H1 (cell line): ENCODE measurements at regions not wholly inside any gene's neighbourhood (a gene's known extent, or its start where the extent isn't known, plus 50 kb on each side); places are given as distances from the start of the nearest gene placed in this dataset.

Experiments used
- CTCF ChIA-PET: fragments of 300-600 bp; sonication (Branson Sonifier 250); formaldehyde crosslinking; loops from one replicate; lab custom pipeline; 2021; ENCODE audit not compliant: partially characterized antibody; lab: Charles Lee
- POLR2A ChIA-PET: fragments of 300-600 bp; sonication (Branson Sonifier 250); formaldehyde crosslinking; loops from one replicate; lab custom pipeline; 2021; ENCODE audit warnings: inconsistent platforms; ENCODE audit not compliant: partially characterized antibody; lab: Charles Lee
- DNase-seq, 2 experiments: peaks; one replicate each; pipeline versions ENCODE4 v3.0.0 to v3.0.0-alpha.2; 2010 to 2022; ENCODE audit warnings: low spot score in 2 of 2, low read depth in 1 of 2, mixed read lengths in 1 of 2
- FAIRE-seq: peaks from 2 replicates; lab custom pipeline; 2011; peaks lifted over from hg19 to GRCh38; lab: Jason Lieb, UNC
- H2AFZ ChIP-seq: 2 replicates; pipeline ENCODE4 v1.8.1; 2012; ENCODE audit warnings: low read length, inconsistent platforms
- H2AK5ac ChIP-seq: 2 replicates; pipeline ENCODE4 v1.6.1; 2013; ENCODE audit warnings: low read depth, low read length
- H2BK120ac ChIP-seq: replicated peaks from 2 replicates; pipeline ENCODE3; 2013; ENCODE audit warnings: low read depth, low read length, inconsistent platforms
- H2BK12ac ChIP-seq: 2 replicates; pipeline ENCODE4 v1.6.1; 2013; ENCODE audit warnings: low read depth, low read length
- H2BK15ac ChIP-seq: 2 replicates; pipeline ENCODE4 v1.6.1; 2013; ENCODE audit warnings: low read length
- H2BK20ac ChIP-seq: 2 replicates; pipeline ENCODE4 v1.6.1; 2013; ENCODE audit warnings: low read length
- H2BK5ac ChIP-seq: 2 replicates; pipeline ENCODE4 v1.6.1; 2013; ENCODE audit warnings: low read depth, low read length
- H3K14ac ChIP-seq: 2 replicates; pipeline ENCODE4 v1.6.1; 2013; ENCODE audit warnings: inconsistent platforms; ENCODE audit not compliant: insufficient read length
- H3K18ac ChIP-seq: 2 replicates; pipeline ENCODE4 v1.6.1; 2013; ENCODE audit warnings: low read length; ENCODE audit errors: extremely low read depth
- H3K23ac ChIP-seq: 2 replicates; pipeline ENCODE4 v1.6.1; 2013; ENCODE audit warnings: inconsistent platforms; ENCODE audit not compliant: insufficient read length
- H3K23me2 ChIP-seq: 2 replicates; pipeline ENCODE4 v1.6.1; 2013; ENCODE audit warnings: low read depth, low read length
- H3K27ac ChIP-seq: 2 replicates; pipeline ENCODE4 v1.6.1; 2011; ENCODE audit warnings: low read depth, low read length, inconsistent platforms
- H3K27me3 ChIP-seq, 4 experiments: replicated peaks in 1 of 4; 1 replicate in 1 of 4; 2 replicates in 3 of 4; pipeline versions ENCODE4 v1.6.1 to v1.8.1; 2011 to 2013; ENCODE audit warnings: low read length in 3 of 4, mild to moderate bottlenecking in 3 of 4, inconsistent platforms in 2 of 4, mixed read lengths in 2 of 4, moderate library complexity in 1 of 4; ENCODE audit not compliant: control insufficient read depth in 3 of 4, insufficient read depth in 3 of 4; ENCODE audit errors: extremely low read depth in 1 of 4
- H3K36me3 ChIP-seq, 4 experiments: 2 replicates each; pipeline versions ENCODE4 v1.6.1 to v1.8.1; 2011 to 2013; ENCODE audit warnings: mild to moderate bottlenecking in 4 of 4, low read length in 3 of 4, moderate library complexity in 2 of 4, control low read depth in 1 of 4, inconsistent platforms in 1 of 4; ENCODE audit not compliant: insufficient read depth in 4 of 4, control insufficient read depth in 2 of 4
- H3K4ac ChIP-seq: replicated peaks from 2 replicates; pipeline ENCODE3; 2013; ENCODE audit warnings: low read length, low read depth, mixed read lengths, inconsistent platforms; ENCODE audit not compliant: insufficient read length
- H3K4me1 ChIP-seq, 4 experiments: replicated peaks in 1 of 4; 1 replicate in 1 of 4; 2 replicates in 3 of 4; pipeline versions ENCODE4 v1.6.1 to v1.8.1; 2011 to 2013; ENCODE audit warnings: low read length in 3 of 4, inconsistent platforms in 2 of 4, mixed read lengths in 1 of 4; ENCODE audit not compliant: insufficient read depth in 4 of 4, control insufficient read depth in 3 of 4
- H3K4me2 ChIP-seq, 2 experiments: 2 replicates each; pipeline versions ENCODE4 v1.6.1 to v1.8.1; 2011 to 2013; ENCODE audit warnings: low read depth in 2 of 2, low read length in 2 of 2, control low read depth in 1 of 2, inconsistent platforms in 1 of 2, mild to moderate bottlenecking in 1 of 2; ENCODE audit not compliant: insufficient read depth in 1 of 2
- H3K4me3 ChIP-seq, 4 experiments: fragments of 200-600, 300-600 bp in 1 of 4; sonication (generic), shearing (Covaris generic), sonication (Bioruptor Twin) in 1 of 4; 2 replicates each; pipeline versions ENCODE4 v1.5.1 to v1.8.1; 2011 to 2016; ENCODE audit warnings: low read length in 4 of 4, low read depth in 3 of 4, control low read depth in 2 of 4, inconsistent platforms in 2 of 4, mild to moderate bottlenecking in 2 of 4, mixed read lengths in 1 of 4, moderate library complexity in 1 of 4; ENCODE audit not compliant: insufficient read depth in 2 of 4; ENCODE audit errors: extremely low read depth in 1 of 4
- H3K56ac ChIP-seq: replicated peaks from 2 replicates; pipeline ENCODE3; 2013; ENCODE audit warnings: low read depth, mild to moderate bottlenecking, mixed read lengths, low read length, inconsistent platforms; ENCODE audit not compliant: insufficient read length
- H3K79me1 ChIP-seq: 2 replicates; pipeline ENCODE4 v1.6.1; 2013; ENCODE audit warnings: low read depth, low read length, control low read depth
- H3K79me2 ChIP-seq, 2 experiments: 2 replicates each; pipeline versions ENCODE4 v1.6.1 to v1.8.1; 2012 to 2013; ENCODE audit warnings: low read length in 2 of 2, mild to moderate bottlenecking in 2 of 2, inconsistent platforms in 1 of 2; ENCODE audit not compliant: insufficient read depth in 2 of 2, control insufficient read depth in 1 of 2
- H3K9ac ChIP-seq, 4 experiments: replicated peaks in 1 of 4; 1 replicate in 1 of 4; 2 replicates in 3 of 4; pipeline versions ENCODE4 v1.6.1 to v1.8.1; 2011 to 2013; ENCODE audit warnings: low read depth in 3 of 4, low read length in 3 of 4, control low read depth in 2 of 4, mild to moderate bottlenecking in 2 of 4, moderate library complexity in 2 of 4, inconsistent platforms in 1 of 4; ENCODE audit errors: extremely low read depth in 1 of 4
- H3K9me3 ChIP-seq, 2 experiments: 2 replicates each; pipeline versions ENCODE4 v1.6.1 to v1.8.1; 2012 to 2013; ENCODE audit warnings: mild to moderate bottlenecking in 2 of 2, moderate library complexity in 2 of 2, control low read depth in 1 of 2, inconsistent platforms in 1 of 2, low read depth in 1 of 2, low read length in 1 of 2, mixed read lengths in 1 of 2; ENCODE audit not compliant: insufficient read depth in 2 of 2
- H4K20me1 ChIP-seq, 2 experiments: replicated peaks in 1 of 2; 2 replicates each; pipeline versions ENCODE3 to v1.8.1; 2011 to 2013; ENCODE audit warnings: inconsistent platforms in 2 of 2, low read length in 2 of 2, mild to moderate bottlenecking in 1 of 2; ENCODE audit not compliant: insufficient read depth in 2 of 2, control insufficient read depth in 1 of 2
- H4K5ac ChIP-seq: 2 replicates; pipeline ENCODE4 v1.6.1; 2013; ENCODE audit warnings: low read length, low read depth, mixed read lengths, inconsistent platforms; ENCODE audit not compliant: insufficient read length
- H4K8ac ChIP-seq: 2 replicates; pipeline ENCODE4 v1.8.0; 2013; ENCODE audit warnings: mild to moderate bottlenecking, moderate library complexity, low read length, inconsistent platforms; ENCODE audit not compliant: insufficient read depth; ENCODE audit errors: extremely low read depth
- H4K91ac ChIP-seq: replicated peaks from 2 replicates; pipeline ENCODE3; 2013; ENCODE audit warnings: low read length, mixed read lengths, inconsistent platforms; ENCODE audit not compliant: insufficient read length
- ATF3 ChIP-seq: IDR thresholded peaks from 2 replicates; pipeline ENCODE4 v1.6.1; 2011; ENCODE audit warnings: low read depth, mild to moderate bottlenecking, low read length; ENCODE audit not compliant: insufficient read depth
- CBX8 ChIP-seq: fragments of 300-800, 300-1000 bp; sonication (generic); IDR thresholded peaks from 2 replicates; pipeline ENCODE4 v1.7.1; 2016; ENCODE audit warnings: low read depth, low read length, borderline replicate concordance
- CEBPB ChIP-seq: IDR thresholded peaks from 2 replicates; pipeline ENCODE4 v1.6.1; 2012; ENCODE audit warnings: low read depth, low read length
- EGR1 ChIP-seq: IDR thresholded peaks from 2 replicates; pipeline ENCODE4 v1.6.1; 2011; ENCODE audit warnings: low read depth, low read length, borderline replicate concordance
- EP300 ChIP-seq, 2 experiments: IDR thresholded peaks; 1 replicate in 1 of 2; 2 replicates in 1 of 2; pipeline ENCODE4 v1.6.1; 2011 to 2012; ENCODE audit warnings: low read depth in 2 of 2, low read length in 2 of 2, mild to moderate bottlenecking in 2 of 2, borderline replicate concordance in 1 of 2, inconsistent platforms in 1 of 2, moderate library complexity in 1 of 2
- KDM1A ChIP-seq: fragments of 200-600, 300-600 bp; sonication (generic); IDR thresholded peaks from 2 replicates; pipeline ENCODE4 v1.7.1; 2016; ENCODE audit warnings: mild to moderate bottlenecking, low read length, borderline replicate concordance
- KDM4A ChIP-seq: IDR thresholded peaks from one replicate; pipeline ENCODE4 v1.7.1; 2012; ENCODE audit warnings: low read depth, mild to moderate bottlenecking, moderate library complexity, low read length, inconsistent platforms; ENCODE audit not compliant: severe bottlenecking
- KDM5A ChIP-seq: fragments of 200-600 bp; IDR thresholded peaks from 2 replicates; pipeline ENCODE4 v1.7.1; 2012; ENCODE audit warnings: mild to moderate bottlenecking, low read length, inconsistent platforms, mixed read lengths
- NANOG ChIP-seq: IDR thresholded peaks from 2 replicates; pipeline ENCODE4 v1.6.1; 2011; ENCODE audit warnings: low read length, low read depth, mild to moderate bottlenecking, inconsistent platforms; ENCODE audit not compliant: insufficient read depth, poor library complexity, severe bottlenecking
- POLR2AphosphoS5 ChIP-seq: IDR thresholded peaks from 2 replicates; pipeline ENCODE4 v1.6.1; 2011; ENCODE audit warnings: low read depth, low read length
- RFX5 ChIP-seq: IDR thresholded peaks from 2 replicates; pipeline ENCODE4 v1.6.1; 2011; ENCODE audit warnings: low read depth, low read length, improper control_type of control experiment, borderline replicate concordance
- SIRT6 ChIP-seq: IDR thresholded peaks from one replicate; pipeline ENCODE4 v1.7.1; 2012; ENCODE audit warnings: low read length, inconsistent platforms
- SIX5 ChIP-seq: IDR thresholded peaks from 2 replicates; pipeline ENCODE4 v1.6.1; 2011; ENCODE audit warnings: mild to moderate bottlenecking, low read depth, low read length
- TBP ChIP-seq: IDR thresholded peaks from 2 replicates; pipeline ENCODE4 v1.6.1; 2011; ENCODE audit warnings: low read depth, low read length, improper control_type of control experiment
- TEAD4 ChIP-seq: IDR thresholded peaks from 2 replicates; pipeline ENCODE4 v1.6.1; 2012; ENCODE audit warnings: low read depth, low read length, inconsistent platforms, mixed read lengths
- WGBS, 2 experiments: shearing (Covaris generic) in 1 of 2; methylation state at CpG; one replicate each; pipeline versions ENCODE4 v1.1.6 to v1.1.7; 2013 to 2015; ENCODE audit warnings: low lambda C conversion rate in 2 of 2, mixed read lengths in 2 of 2, inconsistent platforms in 1 of 2, low coverage in 1 of 2, missing lambda C conversion rate in 1 of 2; ENCODE audit not compliant: insufficient replicate concordance in 2 of 2, insufficient coverage in 1 of 2, insufficient read length in 1 of 2; ENCODE audit errors: extremely low coverage in 1 of 2, missing lambda C conversion rate in 1 of 2; 5-methylcytosine and 5-hydroxymethylcytosine counted together

DNA sequence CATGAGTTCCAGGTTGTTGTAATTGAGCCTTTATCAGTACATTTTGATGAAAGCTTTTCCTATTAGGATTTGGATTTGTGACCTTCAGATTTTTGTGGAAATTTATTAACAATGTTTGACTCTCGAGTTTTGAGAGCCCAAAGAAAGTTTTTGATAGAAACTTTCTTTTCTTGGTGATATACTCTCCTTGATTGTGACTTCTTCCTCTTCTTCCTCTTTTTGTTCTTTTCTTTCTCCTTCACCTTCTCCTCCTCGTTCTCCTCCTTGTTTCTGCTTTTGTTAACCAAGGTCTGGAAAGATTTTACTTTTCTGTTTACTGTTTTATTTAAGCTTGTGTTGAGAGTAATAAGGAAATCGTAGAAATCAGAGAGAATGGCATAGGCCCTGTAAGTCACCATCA, 182.4 kb downstream of the TRIM27 start:
- no peak for FAIRE-seq
- WGBS, 2 experiments: 81% methylated on average over 3 of the region's 3 CpGs; no CpG with 5 or more reads in 1 of the 2 experiments
- Histone ChIP-seq H3K36me3 (no peaks in the 10 kb centered on the region), H2AK5ac (no peak overlapping the region), H4K5ac (no peak overlapping the region), H3K27me3 (peaks cover 1 to 52% (median 32%) of the 10 kb centered on the region in 4 experiments), H3K18ac (no peak overlapping the region), H2BK5ac (no peak overlapping the region), H2BK120ac (no peak overlapping the region), H4K20me1 (no peaks in the 10 kb centered on the region), H3K4me2 (no peak overlapping the region), H4K8ac (no peak overlapping the region), H2BK15ac (no peak overlapping the region), H3K4me3 (no peak overlapping the region), H3K4ac (no peak overlapping the region), H3K79me2 (no peaks in the 10 kb centered on the region), H3K23ac (no peak overlapping the region), H2BK20ac (no peak overlapping the region), H3K79me1 (no peaks in the 10 kb centered on the region), H3K14ac (no peak overlapping the region), H4K91ac (no peak overlapping the region), H3K27ac (no peak overlapping the region), H3K56ac (no peak overlapping the region), H3K9ac (no peak overlapping the region), H3K4me1 (peaks cover 0 to 3% (median 2%) of the 10 kb centered on the region in 4 experiments; a peak in 2 of 7 replicates), H3K23me2 (peaks cover 12% of the 10 kb centered on the region), H2AFZ (no peak overlapping the region), H3K9me3 (no peaks in the 10 kb centered on the region), H2BK12ac (no peak overlapping the region)
- DNase-seq: no peak
- ChIA-PET POLR2A (interaction anchor here (0.6 kb wide), 1 partner anchor 222 kb away, joined by 3 read pairs; no protein-coding TSS in a partner anchor), CTCF (interaction anchor here (1.3 to 1.9 kb wide), 2 partner anchors 28 to 156 kb away, joined by 3 to 4 read pairs; no protein-coding TSS in a partner anchor)
- TF ChIP-seq TBP: no peak
- TF ChIP-seq TEAD4: no peak
- TF ChIP-seq RFX5: no peak
- no peak for TF ChIP-seq CEBPB
- TF ChIP-seq CBX8: no peak
- TF ChIP-seq ATF3: no peak
- TF ChIP-seq SIX5: no peak
- no peak for TF ChIP-seq EP300 (IDR thresholded peaks at IDR 0.05; ENCODE audit: borderline replicate concordance in 1 of 2, low read depth in 2 of 2, low read length in 2 of 2)
- no peak for TF ChIP-seq SIRT6
- no peak for TF ChIP-seq EGR1
- no peak for TF ChIP-seq KDM1A
- no peak for TF ChIP-seq KDM5A
- TF ChIP-seq POLR2AphosphoS5: no peak
- TF ChIP-seq NANOG: no peak
- no peak for TF ChIP-seq KDM4A
